GM12875 (cell line): ENCODE measurements at regions not wholly inside any gene's neighbourhood (a gene's known extent, or its start where the extent isn't known, plus 50 kb on each side); places are given as distances from the start of the nearest gene placed in this dataset.
"Not testable (repeated sequence)": the region's sequence is repeated elsewhere in the genome, so short reads cannot be mapped to it uniquely, and the experiment has no call there.

Experiments
- H3K4me3 ChIP-seq: one replicate; pipeline ENCODE4 v1.5.1; 2011; ENCODE audit warnings: low read depth, low read length, control low read depth
- CTCF ChIP-seq: IDR thresholded peaks from 2 replicates; pipeline ENCODE4 v1.5.1; 2011; ENCODE audit warnings: low read depth, mild to moderate bottlenecking, control low read depth, inconsistent platforms, low read length, moderate library complexity, borderline replicate concordance; ENCODE audit not compliant: insufficient read depth

GRCh38 chr4:108446556-108446955, 173.8 kb upstream of the RPL34 start:
- no peak overlapping the region for H3K4me3 ChIP-seq
- no peak for TF ChIP-seq CTCF

GRCh38 chr4:108445716-108446115, 174.7 kb upstream of the RPL34 start:
- H3K4me3 ChIP-seq, result no peak overlapping the region
- TF ChIP-seq CTCF, result no peak

- no peak overlapping the region for H3K4me3 ChIP-seq
- TF ChIP-seq CTCF, result no peak
Measured at GRCh38 chr4:108443585-108443984, 176.8 kb upstream of the RPL34 start.

GRCh38 chr4:108433832-108434231, 186.5 kb upstream of the RPL34 start:
- H3K4me3 ChIP-seq, result no peak overlapping the region
- no peak for TF ChIP-seq CTCF

- not testable (repeated sequence) for H3K4me3 ChIP-seq
Measured at GRCh38 chr4:108433394-108433793, 187.0 kb upstream of the RPL34 start.

- TF ChIP-seq CTCF, result no peak
- no peak overlapping the region for H3K4me3 ChIP-seq
Measured at GRCh38 chr4:108432418-108432817, 188.0 kb upstream of the RPL34 start.

- no peak for TF ChIP-seq CTCF
- H3K4me3 ChIP-seq, result no peak overlapping the region
Measured at GRCh38 chr4:108431986-108432385, 188.4 kb upstream of the RPL34 start.

GRCh38 chr4:108430921-108431320, 189.5 kb upstream of the RPL34 start:
- no peak for TF ChIP-seq CTCF
- H3K4me3 ChIP-seq, result no peak overlapping the region
